Colonic mucosa (tissue), 4 donors: ENCODE measurements at regions not wholly inside any gene's neighbourhood (a gene's known extent, or its start where the extent isn't known, plus 50 kb on each side); places are given as distances from the start of the nearest gene placed in this dataset.

ENCODE experiments used
- DNase-seq: peaks from one replicate; pipeline ENCODE4 v3.0.0-alpha.2; 2020
- H3K27ac ChIP-seq: fragments of 200-600 bp; one replicate; pipeline ENCODE4 v1.8.0; 2021
- H3K27me3 ChIP-seq: fragments of 200-600 bp; one replicate; pipeline ENCODE4 v1.8.0; 2021
- H3K36me3 ChIP-seq: fragments of 200-600 bp; one replicate; pipeline ENCODE4 v1.8.0; 2021
- H3K4me1 ChIP-seq: fragments of 200-600 bp; one replicate; pipeline ENCODE4 v1.8.0; 2021; ENCODE audit warnings: mild to moderate bottlenecking
- H3K4me3 ChIP-seq: fragments of 200-600 bp; one replicate; pipeline ENCODE4 v1.8.0; 2021
- H3K9ac ChIP-seq, 2 donors: one replicate each; pipeline ENCODE4 v1.7.0; 2013; ENCODE audit warnings: control low read depth in 2 of 2, low read depth in 2 of 2, low read length in 2 of 2
- H3K9me3 ChIP-seq: fragments of 200-600 bp; one replicate; pipeline ENCODE4 v1.8.0; 2021
- intact Hi-C: fragments of 100-400 bp; cut with DNase I; formaldehyde crosslinking; loops from one replicate; pipeline ENCODE4 v1.14.1; 2022
- TF ChIP-seq, protein P1 (sequence below): fragments of 200-600 bp; IDR thresholded peaks from one replicate; pipeline ENCODE4 v1.8.0; 2022; ENCODE audit warnings: antibody characterized with exemption, mild to moderate bottlenecking
- donor health status: healthy.
- donor health status: DM: no; HTN: no; CAD: no.
- donor health status: DM: no; HTN: no; CAD: no.

DNA sequence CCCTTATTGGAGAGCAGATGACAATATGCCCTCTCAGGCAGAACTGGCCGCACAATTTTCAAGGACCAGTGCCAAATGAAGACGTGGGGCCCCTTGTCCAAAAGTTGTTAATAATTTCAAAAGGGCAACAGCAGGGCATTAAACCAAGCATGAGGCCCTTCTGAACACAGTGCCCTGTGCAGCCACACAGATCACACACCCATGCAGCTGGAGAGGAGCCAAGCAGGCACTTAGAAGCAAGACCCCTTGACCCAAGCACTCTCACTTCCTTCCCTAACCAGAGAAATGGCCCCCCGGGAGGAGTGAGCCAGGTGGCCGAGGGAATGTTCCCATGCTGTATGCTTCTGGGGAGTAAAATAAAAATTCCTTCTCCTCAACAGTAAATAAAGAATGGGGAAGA is 114.0 kb upstream of the TMPO start:
- no peak overlapping the region for H3K27ac ChIP-seq
- intact Hi-C loops: no loop called here

DNA sequence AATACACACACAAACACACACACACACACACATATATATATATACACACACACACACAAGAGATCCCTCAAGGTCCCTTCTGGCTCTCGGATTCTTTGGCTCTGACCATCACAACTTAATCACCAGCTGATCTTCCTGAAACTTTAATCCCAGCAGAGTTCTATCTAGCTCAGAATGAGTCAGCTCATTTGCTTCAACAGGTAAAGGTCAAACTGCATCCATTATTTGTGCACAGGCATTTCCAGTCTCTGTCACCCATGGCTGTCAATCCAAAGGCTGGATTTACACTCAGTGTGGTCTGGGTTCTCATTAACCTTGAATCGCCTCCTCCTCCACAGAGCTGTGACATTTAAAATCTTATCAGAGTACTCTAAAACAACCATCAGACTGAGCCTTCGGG is 113.3 kb upstream of the TMPO start:
- Histone ChIP-seq H3K9ac (no peak overlapping the region), H3K27me3 (no peaks in the 10 kb centered on the region)
- TF ChIP-seq, protein P1, sequence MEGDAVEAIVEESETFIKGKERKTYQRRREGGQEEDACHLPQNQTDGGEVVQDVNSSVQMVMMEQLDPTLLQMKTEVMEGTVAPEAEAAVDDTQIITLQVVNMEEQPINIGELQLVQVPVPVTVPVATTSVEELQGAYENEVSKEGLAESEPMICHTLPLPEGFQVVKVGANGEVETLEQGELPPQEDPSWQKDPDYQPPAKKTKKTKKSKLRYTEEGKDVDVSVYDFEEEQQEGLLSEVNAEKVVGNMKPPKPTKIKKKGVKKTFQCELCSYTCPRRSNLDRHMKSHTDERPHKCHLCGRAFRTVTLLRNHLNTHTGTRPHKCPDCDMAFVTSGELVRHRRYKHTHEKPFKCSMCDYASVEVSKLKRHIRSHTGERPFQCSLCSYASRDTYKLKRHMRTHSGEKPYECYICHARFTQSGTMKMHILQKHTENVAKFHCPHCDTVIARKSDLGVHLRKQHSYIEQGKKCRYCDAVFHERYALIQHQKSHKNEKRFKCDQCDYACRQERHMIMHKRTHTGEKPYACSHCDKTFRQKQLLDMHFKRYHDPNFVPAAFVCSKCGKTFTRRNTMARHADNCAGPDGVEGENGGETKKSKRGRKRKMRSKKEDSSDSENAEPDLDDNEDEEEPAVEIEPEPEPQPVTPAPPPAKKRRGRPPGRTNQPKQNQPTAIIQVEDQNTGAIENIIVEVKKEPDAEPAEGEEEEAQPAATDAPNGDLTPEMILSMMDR: no peak

More for the DNA sequence above, 114.0 kb upstream of the TMPO start:
- TF ChIP-seq, protein P1: no peak
- Histone ChIP-seq H3K36me3 (no peaks in the 10 kb centered on the region), H3K4me1 (no peaks in the 10 kb centered on the region), H3K9ac (no peak overlapping the region), H3K27me3 (no peaks in the 10 kb centered on the region), H3K9me3 (no peaks in the 10 kb centered on the region), H3K4me3 (no peak overlapping the region)
- no peak for DNase-seq

DNA sequence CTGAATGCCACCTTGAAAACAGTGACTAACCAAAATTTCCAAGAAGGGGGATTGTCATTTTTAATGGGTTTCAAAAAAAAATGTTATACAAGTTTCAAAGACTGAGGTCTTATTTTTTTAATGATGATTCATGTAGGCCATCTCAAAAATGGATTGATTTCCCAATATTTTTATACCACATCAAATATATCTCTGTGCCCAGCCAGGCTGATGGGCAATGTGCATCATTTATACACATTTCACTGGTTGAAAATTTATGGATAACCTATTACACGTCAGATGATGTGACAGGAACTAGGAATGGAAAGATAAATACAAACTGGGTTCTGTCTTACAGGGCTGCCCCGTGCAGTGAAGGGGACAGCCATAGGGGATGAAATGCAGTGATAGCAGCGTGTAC is 112.7 kb upstream of the TMPO start:
- intact Hi-C loops: no loop called here
- H3K9ac ChIP-seq: no peak overlapping the region
- no peak overlapping the region for H3K4me3 ChIP-seq
- TF ChIP-seq, protein P1: no peak
- no peak for DNase-seq
- H3K27me3 ChIP-seq: no peaks in the 10 kb centered on the region
- H3K27ac ChIP-seq: no peak overlapping the region
- no peaks in the 10 kb centered on the region for H3K4me1 ChIP-seq
- no peaks in the 10 kb centered on the region for H3K9me3 ChIP-seq
- no peaks in the 10 kb centered on the region for H3K36me3 ChIP-seq

More for the DNA sequence above, 113.3 kb upstream of the TMPO start:
- Histone ChIP-seq H3K4me3 (no peak overlapping the region), H3K4me1 (no peaks in the 10 kb centered on the region), H3K9me3 (no peaks in the 10 kb centered on the region), H3K27ac (no peak overlapping the region), H3K36me3 (no peaks in the 10 kb centered on the region)
- intact Hi-C loops: no loop called here
- DNase-seq: no peak

GRCh38 chr12:98403385-98403784 is 112.0 kb upstream of the TMPO start:
- no peak overlapping the region for H3K9ac ChIP-seq
- no peaks in the 10 kb centered on the region for H3K36me3 ChIP-seq
- intact Hi-C loops: no loop called here
- H3K27me3 ChIP-seq: no peaks in the 10 kb centered on the region
- no peak overlapping the region for H3K27ac ChIP-seq
- no peak overlapping the region for H3K4me3 ChIP-seq
- no peaks in the 10 kb centered on the region for H3K4me1 ChIP-seq
- TF ChIP-seq, protein P1: no peak
- DNase-seq: no peak
- no peaks in the 10 kb centered on the region for H3K9me3 ChIP-seq

DNA sequence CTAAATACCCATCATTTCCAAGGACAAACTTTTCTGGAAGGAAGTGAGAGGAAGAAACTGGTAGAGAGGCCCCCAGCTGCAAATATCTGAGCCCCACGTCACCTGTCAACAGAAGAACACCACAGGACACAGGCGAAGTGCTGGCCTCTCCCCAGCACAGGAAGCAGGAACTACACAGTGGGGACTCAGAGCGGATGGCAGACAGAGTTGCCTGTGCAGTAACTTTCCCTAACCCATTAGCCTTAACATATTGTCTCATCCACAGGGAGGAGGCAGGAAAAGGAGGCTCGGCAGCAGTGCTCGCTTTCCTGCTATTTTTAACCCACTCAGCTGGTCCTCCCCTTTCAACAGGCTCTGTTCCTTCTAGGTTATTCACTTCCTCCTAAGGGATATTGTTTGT is 111.5 kb upstream of the TMPO start:
- no peaks in the 10 kb centered on the region for H3K36me3 ChIP-seq
- H3K4me1 ChIP-seq: no peaks in the 10 kb centered on the region
- TF ChIP-seq, protein P1: no peak
- intact Hi-C loops: no loop called here
- no peak for DNase-seq
- no peaks in the 10 kb centered on the region for H3K27me3 ChIP-seq
- H3K9me3 ChIP-seq: no peaks in the 10 kb centered on the region
- no peak overlapping the region for H3K9ac ChIP-seq
- no peak overlapping the region for H3K27ac ChIP-seq
- no peak overlapping the region for H3K4me3 ChIP-seq
